ENCODE measurements at regions not wholly inside any gene's neighbourhood (a gene's known extent, or its start where the extent isn't known, plus 50 kb on each side); places are given as distances from the start of the nearest gene placed in this dataset.
A peak's percentile ranks its signal among the peaks of the same experiment; 100 is the strongest.

- Histone ChIP-seq H4K5ac (ENCODE audit: low read depth, low read length) (no peak overlapping the region), H3K27me3 (ENCODE audit: control insufficient read depth, insufficient read depth, low read length) (no peaks in the 10 kb centered on the region), H4K8ac (ENCODE audit: low read depth in 2 of 2, low read length in 2 of 2) (peak overlapping the region in 1 of 2 experiments; percentile 69; a peak in 1 of 4 replicates), H3K4me1 (ENCODE audit: control insufficient read depth, insufficient read depth, low read length) (peaks cover 14% of the 10 kb centered on the region), H2AFZ (replicated peaks; ENCODE audit: low read length, poor library complexity) (peak overlapping the region; percentile 43), H3K4ac (ENCODE audit: low read depth, low read length) (peak overlapping the region; percentile 8; the same call in 1 of the 2 replicates), H3K23ac (ENCODE audit: low read depth, low read length) (no peak overlapping the region), H3K79me1 (ENCODE audit: low read depth in 1 of 2, low read length in 2 of 2) (peaks cover 12 to 55% of the 10 kb centered on the region in 2 experiments; a peak in 3 of 4 replicates), H4K20me1 (ENCODE audit: insufficient read depth, low read length) (peaks cover 31% of the 10 kb centered on the region), H4K91ac (ENCODE audit: insufficient read depth, low read depth, low read length) (no peak overlapping the region), H2BK15ac (ENCODE audit: low read depth, low read length) (no peak overlapping the region), H3K9me3 (ENCODE audit: control insufficient read depth, insufficient read depth, low read length) (no peaks in the 10 kb centered on the region), H3K36me3 (ENCODE audit: control insufficient read depth, insufficient read depth, low read length) (peaks cover 69% of the 10 kb centered on the region), H3K56ac (ENCODE audit: extremely low read depth, insufficient read depth, low read length) (no peak overlapping the region), H3K4me2 (ENCODE audit: low read depth, low read length) (no peak overlapping the region), H2AK9ac (replicated peaks; ENCODE audit: low read depth, low read length, poor library complexity) (no peak overlapping the region), H2BK5ac (ENCODE audit: low read depth, low read length, poor library complexity, severe bottlenecking) (peak overlapping the region; percentile 7), H3K27ac (ENCODE audit: insufficient read depth, low read length) (no peak overlapping the region), H2BK20ac (ENCODE audit: low read depth, low read length) (0 out of 2 replicates have a peak overlapping the region, but pooled peaks have one; percentile 21), H3K4me3 (ENCODE audit: insufficient read depth, low read depth, low read length) (no peak overlapping the region), H3K9me1 (ENCODE audit: insufficient read depth, low read length) (peaks cover 36% of the 10 kb centered on the region), H2BK120ac (ENCODE audit: low read depth, low read length) (no peak overlapping the region), H2AK5ac (ENCODE audit: low read depth, low read length) (peak overlapping the region; percentile 65), H3K18ac (ENCODE audit: low read depth, low read length) (no peak overlapping the region), H3K9ac (ENCODE audit: low read depth, low read length) (no peak overlapping the region), H3K14ac (replicated peaks; ENCODE audit: low read depth, low read length) (0 out of 2 replicates have a peak overlapping the region, but pooled peaks have one; percentile 39)
- CTCF ChIA-PET, result no interaction called here
- in situ Hi-C loops (cut with MboI; ENCODE audit: low sequenced_read_pairs) (no loop called here), intact Hi-C loops (cut with micrococcal nuclease) (no loop called here), dilution Hi-C loops (cut with HindIII; ENCODE audit: low sequenced_read_pairs, unreplicated experiment) (no loop called here)
- DNase-seq (no peak), ATAC-seq (ENCODE audit: low read depth) (no peak)
- TF ChIP-seq MXI1 (IDR thresholded peaks at IDR 0.05; ENCODE audit: borderline replicate concordance, low read depth, low read length), result no peak
- no peak for TF ChIP-seq RAD21 (IDR thresholded peaks at IDR 0.05; ENCODE audit: low read length)
- TF ChIP-seq FOS (IDR thresholded peaks at IDR 0.05; ENCODE audit: low read depth, low read length), result no peak
- no peak for TF ChIP-seq CTCF (conservative IDR thresholded peaks at IDR 0.05; ENCODE audit: low read depth, low read length)
- no peak for TF ChIP-seq NFE2L2 (IDR thresholded peaks at IDR 0.05; ENCODE audit: low read depth, low read length)
- TF ChIP-seq, protein P1, sequence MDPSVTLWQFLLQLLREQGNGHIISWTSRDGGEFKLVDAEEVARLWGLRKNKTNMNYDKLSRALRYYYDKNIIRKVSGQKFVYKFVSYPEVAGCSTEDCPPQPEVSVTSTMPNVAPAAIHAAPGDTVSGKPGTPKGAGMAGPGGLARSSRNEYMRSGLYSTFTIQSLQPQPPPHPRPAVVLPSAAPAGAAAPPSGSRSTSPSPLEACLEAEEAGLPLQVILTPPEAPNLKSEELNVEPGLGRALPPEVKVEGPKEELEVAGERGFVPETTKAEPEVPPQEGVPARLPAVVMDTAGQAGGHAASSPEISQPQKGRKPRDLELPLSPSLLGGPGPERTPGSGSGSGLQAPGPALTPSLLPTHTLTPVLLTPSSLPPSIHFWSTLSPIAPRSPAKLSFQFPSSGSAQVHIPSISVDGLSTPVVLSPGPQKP (IDR thresholded peaks at IDR 0.05; ENCODE audit: borderline replicate concordance, low read depth, low read length), result no peak
- TF ChIP-seq CHD1 (IDR thresholded peaks at IDR 0.05; ENCODE audit: low read depth, low read length), result no peak
- no peak for TF ChIP-seq CEBPB (IDR thresholded peaks at IDR 0.05; ENCODE audit: low read depth, low read length)
- no peak for TF ChIP-seq SMC3 (IDR thresholded peaks at IDR 0.05; ENCODE audit: low read depth, low read length)
- TF ChIP-seq POLR2A (IDR thresholded peaks at IDR 0.05; ENCODE audit: low read depth, low read length), result no peak
- TF ChIP-seq BHLHE40 (IDR thresholded peaks at IDR 0.05; ENCODE audit: low read depth, low read length), result no peak
- no peak for TF ChIP-seq MAFK (IDR thresholded peaks at IDR 0.05; ENCODE audit: low read depth, low read length)
- no peak for TF ChIP-seq RCOR1 (IDR thresholded peaks at IDR 0.05; ENCODE audit: insufficient replicate concordance, low read length)
- TF ChIP-seq RFX5 (IDR thresholded peaks at IDR 0.05; ENCODE audit: low read depth, low read length), result no peak
- TF ChIP-seq, protein P2, sequence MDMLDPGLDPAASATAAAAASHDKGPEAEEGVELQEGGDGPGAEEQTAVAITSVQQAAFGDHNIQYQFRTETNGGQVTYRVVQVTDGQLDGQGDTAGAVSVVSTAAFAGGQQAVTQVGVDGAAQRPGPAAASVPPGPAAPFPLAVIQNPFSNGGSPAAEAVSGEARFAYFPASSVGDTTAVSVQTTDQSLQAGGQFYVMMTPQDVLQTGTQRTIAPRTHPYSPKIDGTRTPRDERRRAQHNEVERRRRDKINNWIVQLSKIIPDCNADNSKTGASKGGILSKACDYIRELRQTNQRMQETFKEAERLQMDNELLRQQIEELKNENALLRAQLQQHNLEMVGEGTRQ (IDR thresholded peaks at IDR 0.05; ENCODE audit: low read depth, low read length), result no peak
- WGBS, 2 experiments (ENCODE audit: extremely low coverage in 2 of 2, insufficient read length in 1 of 2), result 83% methylated on average over 5 of the region's 18 CpGs; no CpG with 5 or more reads in 1 of the 2 experiments
- POLR2A ChIA-PET (ENCODE audit: unreplicated experiment), result no interaction called here
- no TSS peak for BruUV-seq (replicated peaks)
Observed at GRCh38 chr14:101061411-101062064, 158.0 kb upstream of the RTL1 start.
